ENCODE measurements at regions not wholly inside any gene's neighbourhood (a gene's known extent, or its start where the extent isn't known, plus 50 kb on each side); places are given as distances from the start of the nearest gene placed in this dataset.

- no peaks in the 10 kb centered on the region for H3K27me3 ChIP-seq (ENCODE audit: control insufficient read depth, insufficient read depth, low read length, poor library complexity, severe bottlenecking)
- H3K4me1 ChIP-seq (ENCODE audit: control insufficient read depth, insufficient read depth, low read length), result no peaks in the 10 kb centered on the region
- WGBS, 2 experiments, result 72% methylated on average over 2 of the region's 3 CpGs; no CpG with 5 or more reads in 1 of the 2 experiments
- no peaks in the 10 kb centered on the region for H3K9me3 ChIP-seq (ENCODE audit: control insufficient read depth, low read length)
- H3K36me3 ChIP-seq (ENCODE audit: control insufficient read depth, insufficient read depth, low read length), result no peaks in the 10 kb centered on the region
- no peak overlapping the region for H3K27ac ChIP-seq (ENCODE audit: insufficient read depth, low read depth, low read length, poor library complexity, severe bottlenecking)
- H3K4me3 ChIP-seq (ENCODE audit: insufficient read depth, low read depth, low read length), result no peak overlapping the region
These were observed 973.0 kb downstream of the KCNJ2 start for GRCh38 chr17:71142333-71142732.

- Histone ChIP-seq H3K4me1 (ENCODE audit: control insufficient read depth, insufficient read depth, low read length) (no peaks in the 10 kb centered on the region), H3K27me3 (ENCODE audit: control insufficient read depth, insufficient read depth, low read length, poor library complexity, severe bottlenecking) (no peaks in the 10 kb centered on the region), H3K27ac (ENCODE audit: insufficient read depth, low read depth, low read length, poor library complexity, severe bottlenecking) (no peak overlapping the region), H3K36me3 (ENCODE audit: control insufficient read depth, insufficient read depth, low read length) (no peaks in the 10 kb centered on the region), H3K9me3 (ENCODE audit: control insufficient read depth, low read length) (no peaks in the 10 kb centered on the region), H3K4me3 (ENCODE audit: insufficient read depth, low read depth, low read length) (no peak overlapping the region)
- 91 to 97% methylated on average over 3 of the region's 3 CpGs for WGBS, 2 experiments
These were observed 975.3 kb upstream of the SOX9 start for GRCh38 chr17:71145486-71145885.

GRCh38 chr17:71147906-71148305, 972.9 kb upstream of the SOX9 start:
- no peaks in the 10 kb centered on the region for H3K27me3 ChIP-seq (ENCODE audit: control insufficient read depth, insufficient read depth, low read length, poor library complexity, severe bottlenecking)
- H3K27ac ChIP-seq (ENCODE audit: insufficient read depth, low read depth, low read length, poor library complexity, severe bottlenecking), result no peak overlapping the region
- no peak overlapping the region for H3K4me3 ChIP-seq (ENCODE audit: insufficient read depth, low read depth, low read length)
- WGBS, 2 experiments, result 86 to 89% methylated on average over 10 of the region's 10 CpGs
- no peaks in the 10 kb centered on the region for H3K9me3 ChIP-seq (ENCODE audit: control insufficient read depth, low read length)
- no peaks in the 10 kb centered on the region for H3K36me3 ChIP-seq (ENCODE audit: control insufficient read depth, insufficient read depth, low read length)
- H3K4me1 ChIP-seq (ENCODE audit: control insufficient read depth, insufficient read depth, low read length), result no peaks in the 10 kb centered on the region

DNA sequence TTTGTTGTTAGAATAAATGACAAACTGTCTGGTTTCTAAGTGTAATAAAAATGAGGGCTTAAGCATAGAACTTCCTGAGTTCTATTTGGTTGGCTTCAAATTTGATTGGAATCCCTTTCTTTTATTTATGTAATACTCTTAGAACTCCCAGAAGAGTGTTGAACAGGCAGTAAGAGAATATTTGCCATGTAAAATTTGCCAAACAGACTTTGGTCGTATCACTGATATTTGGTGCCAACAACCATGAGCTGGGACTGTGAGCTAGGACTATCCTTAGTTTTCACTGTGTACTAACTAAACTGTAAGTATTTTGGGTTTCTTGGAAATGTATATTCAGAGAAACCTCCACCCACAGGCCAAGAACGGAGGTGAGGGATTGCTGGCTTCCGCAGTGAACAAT, 971.2 kb upstream of the SOX9 start:
- H3K36me3 ChIP-seq (ENCODE audit: control insufficient read depth, insufficient read depth, low read length), result no peaks in the 10 kb centered on the region
- WGBS, 2 experiments, result 94 to 97% methylated on average over 3 of the region's 3 CpGs
- no peaks in the 10 kb centered on the region for H3K9me3 ChIP-seq (ENCODE audit: control insufficient read depth, low read length)
- H3K27me3 ChIP-seq (ENCODE audit: control insufficient read depth, insufficient read depth, low read length, poor library complexity, severe bottlenecking), result no peaks in the 10 kb centered on the region
- H3K4me1 ChIP-seq (ENCODE audit: control insufficient read depth, insufficient read depth, low read length), result no peaks in the 10 kb centered on the region
- no peak overlapping the region for H3K27ac ChIP-seq (ENCODE audit: insufficient read depth, low read depth, low read length, poor library complexity, severe bottlenecking)
- H3K4me3 ChIP-seq (ENCODE audit: insufficient read depth, low read depth, low read length), result no peak overlapping the region

DNA sequence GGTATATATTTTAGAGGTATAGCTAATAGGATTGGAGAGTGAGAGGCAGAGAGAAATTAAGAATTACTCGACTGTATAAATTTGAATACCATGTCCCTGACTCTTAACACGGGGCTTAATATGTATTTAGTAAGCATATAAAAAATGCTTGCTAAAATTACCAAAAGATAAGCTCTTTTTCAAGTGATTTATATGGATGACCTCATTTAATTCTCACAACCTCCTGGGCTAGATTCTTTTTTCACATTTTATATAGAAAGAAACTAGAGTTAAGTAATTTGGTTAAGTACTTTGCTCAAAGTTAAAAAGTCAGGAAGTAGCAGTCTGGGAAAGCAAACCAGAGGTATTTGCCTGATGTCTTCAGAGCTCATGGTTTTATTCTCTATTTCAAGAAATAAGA, 963.5 kb upstream of the SOX9 start:
- Histone ChIP-seq H3K27me3 (ENCODE audit: control insufficient read depth, insufficient read depth, low read length, poor library complexity, severe bottlenecking) (no peaks in the 10 kb centered on the region), H3K27ac (ENCODE audit: insufficient read depth, low read depth, low read length, poor library complexity, severe bottlenecking) (no peak overlapping the region), H3K4me1 (ENCODE audit: control insufficient read depth, insufficient read depth, low read length) (no peaks in the 10 kb centered on the region), H3K9me3 (ENCODE audit: control insufficient read depth, low read length) (no peaks in the 10 kb centered on the region), H3K4me3 (ENCODE audit: insufficient read depth, low read depth, low read length) (no peak overlapping the region), H3K36me3 (ENCODE audit: control insufficient read depth, insufficient read depth, low read length) (no peaks in the 10 kb centered on the region)
- 78 to 100% methylated on average over 1 to 2 of the region's 2 CpGs for WGBS, 2 experiments

DNA sequence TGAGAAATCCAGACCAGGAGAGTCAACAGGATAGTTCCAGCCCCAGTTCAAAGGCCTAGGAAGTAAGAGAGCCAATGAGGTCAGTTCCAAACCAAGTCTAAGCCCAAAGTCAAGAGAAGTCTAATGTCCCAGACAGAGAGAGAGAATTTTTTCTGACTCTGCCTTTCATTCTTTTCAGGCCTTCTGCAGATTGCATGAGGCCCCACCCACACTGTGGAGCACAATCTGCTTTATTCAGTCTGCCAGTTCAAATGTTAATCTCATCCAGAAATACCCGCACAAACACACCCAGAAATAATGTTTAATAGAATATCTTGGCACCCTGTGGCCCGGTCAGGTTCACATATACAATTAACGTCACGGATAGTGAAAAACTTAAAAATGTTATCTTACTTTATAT, 962.4 kb upstream of the SOX9 start:
- H3K4me3 ChIP-seq (ENCODE audit: insufficient read depth, low read depth, low read length), result no peak overlapping the region

DNA sequence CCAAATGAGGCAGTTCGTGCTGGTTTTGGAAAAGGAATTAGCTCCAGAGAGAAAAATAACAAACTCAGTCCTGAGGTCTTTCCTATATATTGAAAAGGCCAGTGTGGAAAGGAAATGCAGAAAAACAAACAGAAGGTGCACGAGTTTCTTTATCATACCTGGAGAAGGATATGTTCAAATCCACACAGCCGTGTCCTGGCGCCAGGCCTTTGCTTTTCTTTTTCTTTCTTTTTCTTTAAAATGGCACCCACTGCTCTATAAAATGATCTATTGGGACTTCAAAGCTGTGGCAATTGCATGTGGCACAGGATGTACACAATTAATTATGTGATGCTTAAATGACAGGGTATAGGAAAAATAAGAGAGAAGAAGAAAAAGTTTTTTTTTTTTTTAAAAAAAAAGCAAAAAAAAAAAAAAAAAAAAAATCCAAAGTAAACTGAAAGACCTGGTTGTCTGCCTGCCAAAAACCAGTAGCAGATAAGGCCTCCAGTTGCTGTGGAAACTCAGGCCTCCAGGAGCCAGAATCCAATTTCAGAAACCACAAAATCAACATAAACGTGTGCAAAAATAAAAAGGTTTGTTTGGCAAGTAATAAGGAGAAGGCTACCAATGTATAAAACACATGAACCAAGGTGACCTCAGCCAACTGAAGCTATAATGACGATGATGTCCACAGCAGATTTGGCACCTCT, 957.6 kb upstream of the SOX9 start:
- 94% methylated on average over 5 to 6 of the region's 6 CpGs for WGBS, 2 experiments

More for the DNA sequence above, 962.4 kb upstream of the SOX9 start:
- 82 to 98% methylated on average over 2 to 4 of the region's 4 CpGs for WGBS, 2 experiments
- H3K9me3 ChIP-seq (ENCODE audit: control insufficient read depth, low read length), result no peaks in the 10 kb centered on the region
- H3K27ac ChIP-seq (ENCODE audit: insufficient read depth, low read depth, low read length, poor library complexity, severe bottlenecking), result no peak overlapping the region
- no peaks in the 10 kb centered on the region for H3K36me3 ChIP-seq (ENCODE audit: control insufficient read depth, insufficient read depth, low read length)
- H3K4me1 ChIP-seq (ENCODE audit: control insufficient read depth, insufficient read depth, low read length), result no peaks in the 10 kb centered on the region
- no peaks in the 10 kb centered on the region for H3K27me3 ChIP-seq (ENCODE audit: control insufficient read depth, insufficient read depth, low read length, poor library complexity, severe bottlenecking)

DNA sequence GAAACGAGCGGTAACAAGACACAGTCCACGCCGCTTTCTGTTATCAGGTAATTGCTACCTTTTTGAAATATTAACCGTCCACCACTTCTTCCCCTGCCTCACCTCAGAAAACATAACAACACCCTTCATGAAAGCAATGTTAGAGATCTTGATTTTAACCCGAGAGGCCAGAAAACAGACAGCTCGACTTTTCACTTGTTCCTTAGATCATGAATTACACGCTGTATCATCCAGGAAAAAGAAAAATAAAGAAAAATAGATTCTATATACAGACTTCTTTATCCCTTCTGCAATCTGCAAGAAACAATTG, 957.1 kb upstream of the SOX9 start:
- Histone ChIP-seq H3K4me1 (ENCODE audit: control insufficient read depth, insufficient read depth, low read length) (no peaks in the 10 kb centered on the region), H3K9me3 (ENCODE audit: control insufficient read depth, low read length) (no peaks in the 10 kb centered on the region), H3K27me3 (ENCODE audit: control insufficient read depth, insufficient read depth, low read length, poor library complexity, severe bottlenecking) (no peaks in the 10 kb centered on the region), H3K36me3 (ENCODE audit: control insufficient read depth, insufficient read depth, low read length) (no peaks in the 10 kb centered on the region), H3K27ac (ENCODE audit: insufficient read depth, low read depth, low read length, poor library complexity, severe bottlenecking) (no peak overlapping the region), H3K4me3 (ENCODE audit: insufficient read depth, low read depth, low read length) (no peak overlapping the region)
- WGBS, 2 experiments, result 92 to 98% methylated on average over 6 to 8 of the region's 8 CpGs

More for the DNA sequence above, 957.6 kb upstream of the SOX9 start:
- Histone ChIP-seq H3K4me3 (ENCODE audit: insufficient read depth, low read depth, low read length) (no peak overlapping the region), H3K36me3 (ENCODE audit: control insufficient read depth, insufficient read depth, low read length) (no peaks in the 10 kb centered on the region), H3K27me3 (ENCODE audit: control insufficient read depth, insufficient read depth, low read length, poor library complexity, severe bottlenecking) (no peaks in the 10 kb centered on the region), H3K9me3 (ENCODE audit: control insufficient read depth, low read length) (no peaks in the 10 kb centered on the region), H3K4me1 (ENCODE audit: control insufficient read depth, insufficient read depth, low read length) (no peaks in the 10 kb centered on the region), H3K27ac (ENCODE audit: insufficient read depth, low read depth, low read length, poor library complexity, severe bottlenecking) (no peak overlapping the region)

DNA sequence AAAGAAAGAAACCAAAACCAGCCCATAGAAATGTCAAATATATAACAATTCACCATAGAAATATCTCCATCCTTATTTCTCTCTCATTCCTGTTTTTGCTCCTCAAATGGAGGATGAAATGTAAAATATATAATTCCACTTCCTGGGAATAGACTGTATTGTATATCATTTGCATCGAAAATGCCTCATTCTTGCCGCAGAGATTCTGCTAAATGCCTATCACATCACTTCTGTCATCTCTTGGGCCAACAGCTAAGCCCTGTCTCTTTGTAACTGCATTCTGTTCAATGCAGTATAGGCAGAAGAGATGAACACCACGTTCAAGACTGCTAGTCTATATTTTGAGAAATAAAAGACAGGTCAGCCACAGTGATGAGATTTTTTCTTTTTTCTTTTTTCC, 956.3 kb upstream of the SOX9 start:
- H3K27me3 ChIP-seq (ENCODE audit: control insufficient read depth, insufficient read depth, low read length, poor library complexity, severe bottlenecking), result no peaks in the 10 kb centered on the region
- no peak overlapping the region for H3K4me3 ChIP-seq (ENCODE audit: insufficient read depth, low read depth, low read length)
- 81 to 88% methylated on average over 3 of the region's 3 CpGs for WGBS, 2 experiments
- H3K27ac ChIP-seq (ENCODE audit: insufficient read depth, low read depth, low read length, poor library complexity, severe bottlenecking), result no peak overlapping the region
- H3K9me3 ChIP-seq (ENCODE audit: control insufficient read depth, low read length), result no peaks in the 10 kb centered on the region
- H3K4me1 ChIP-seq (ENCODE audit: control insufficient read depth, insufficient read depth, low read length), result no peaks in the 10 kb centered on the region
- H3K36me3 ChIP-seq (ENCODE audit: control insufficient read depth, insufficient read depth, low read length), result no peaks in the 10 kb centered on the region

- no peaks in the 10 kb centered on the region for H3K9me3 ChIP-seq (ENCODE audit: control insufficient read depth, low read length)
- H3K27ac ChIP-seq (ENCODE audit: insufficient read depth, low read depth, low read length, poor library complexity, severe bottlenecking), result no peak overlapping the region
- WGBS, 2 experiments, result 62 to 100% methylated on average over 1 to 2 of the region's 2 CpGs
- no peaks in the 10 kb centered on the region for H3K4me1 ChIP-seq (ENCODE audit: control insufficient read depth, insufficient read depth, low read length)
- no peaks in the 10 kb centered on the region for H3K36me3 ChIP-seq (ENCODE audit: control insufficient read depth, insufficient read depth, low read length)
- no peak overlapping the region for H3K4me3 ChIP-seq (ENCODE audit: insufficient read depth, low read depth, low read length)
- H3K27me3 ChIP-seq (ENCODE audit: control insufficient read depth, insufficient read depth, low read length, poor library complexity, severe bottlenecking), result no peaks in the 10 kb centered on the region
These were observed 954.5 kb upstream of the SOX9 start for GRCh38 chr17:71166311-71166710.

All from ectodermal cell (in vitro differentiated cells).